Trophoblast cell (in vitro differentiated cells and primary cell): ENCODE measurements at regions not wholly inside any gene's neighbourhood (a gene's known extent, or its start where the extent isn't known, plus 50 kb on each side); places are given as distances from the start of the nearest gene placed in this dataset.
A peak's percentile ranks its signal among the peaks of the same experiment; 100 is the strongest.

Source experiments
- DNase-seq, 2 donors: peaks; one replicate each; pipeline ENCODE4 v3.0.0-alpha.2; 2016
- H2AFZ ChIP-seq: 2 replicates; pipeline ENCODE4 v1.6.1; 2013; ENCODE audit warnings: low read length, moderate library complexity, mild to moderate bottlenecking; ENCODE audit not compliant: insufficient read depth, poor library complexity
- H2AK5ac ChIP-seq: 2 replicates; pipeline ENCODE4 v1.6.1; 2013; ENCODE audit warnings: mild to moderate bottlenecking, low read length
- H2BK120ac ChIP-seq: 2 replicates; pipeline ENCODE4 v1.6.1; 2013; ENCODE audit warnings: low read length, mild to moderate bottlenecking, moderate library complexity; ENCODE audit not compliant: insufficient read depth, poor library complexity
- H2BK12ac ChIP-seq: 2 replicates; pipeline ENCODE4 v1.6.1; 2013; ENCODE audit warnings: mild to moderate bottlenecking, low read length, moderate library complexity
- H2BK5ac ChIP-seq: 2 replicates; pipeline ENCODE4 v1.6.1; 2013; ENCODE audit warnings: low read length, low read depth, moderate library complexity, mild to moderate bottlenecking; ENCODE audit not compliant: poor library complexity
- H3K14ac ChIP-seq: 2 replicates; pipeline ENCODE4 v1.6.1; 2013; ENCODE audit warnings: mild to moderate bottlenecking, low read length
- H3K18ac ChIP-seq: 2 replicates; pipeline ENCODE4 v1.6.1; 2013; ENCODE audit warnings: mild to moderate bottlenecking, low read length
- H3K23ac ChIP-seq: 2 replicates; pipeline ENCODE4 v1.6.1; 2013; ENCODE audit warnings: low read length
- H3K27ac ChIP-seq: 2 replicates; pipeline ENCODE4 v1.5.1; 2013; ENCODE audit warnings: low read depth, mild to moderate bottlenecking, inconsistent platforms, low read length, moderate library complexity
- H3K27me3 ChIP-seq: 2 replicates; pipeline ENCODE4 v1.6.1; 2013; ENCODE audit warnings: inconsistent platforms, mild to moderate bottlenecking, low read length, moderate library complexity; ENCODE audit not compliant: insufficient read depth
- H3K36me3 ChIP-seq, 2 experiments: 1 replicate in 1 of 2; 2 replicates in 1 of 2; pipeline ENCODE4 v1.6.1; 2013; ENCODE audit warnings: low read length in 2 of 2, mild to moderate bottlenecking in 2 of 2, moderate library complexity in 1 of 2; ENCODE audit not compliant: insufficient read depth in 2 of 2, control insufficient read depth in 1 of 2
- H3K4ac ChIP-seq: 2 replicates; pipeline ENCODE4 v1.6.1; 2013; ENCODE audit warnings: low read depth, mild to moderate bottlenecking, low read length, moderate library complexity
- H3K4me1 ChIP-seq, 2 experiments: 1 replicate in 1 of 2; 2 replicates in 1 of 2; pipeline ENCODE4 v1.6.1; 2013; ENCODE audit warnings: low read length in 2 of 2, mild to moderate bottlenecking in 2 of 2, moderate library complexity in 1 of 2; ENCODE audit not compliant: insufficient read depth in 2 of 2, control insufficient read depth in 1 of 2
- H3K4me2 ChIP-seq: 2 replicates; pipeline ENCODE4 v1.6.1; 2013; ENCODE audit warnings: inconsistent platforms, mild to moderate bottlenecking, low read length, moderate library complexity
- H3K4me3 ChIP-seq: 2 replicates; pipeline ENCODE4 v1.5.1; 2013; ENCODE audit warnings: mild to moderate bottlenecking, low read depth, low read length, inconsistent platforms
- H3K79me1 ChIP-seq: one replicate; pipeline ENCODE4 v1.6.1; 2013; ENCODE audit warnings: low read length
- H3K79me2 ChIP-seq: 2 replicates; pipeline ENCODE4 v1.6.1; 2013; ENCODE audit warnings: low read length, mild to moderate bottlenecking; ENCODE audit not compliant: control insufficient read depth, insufficient read depth, poor library complexity
- H3K9ac ChIP-seq: 2 replicates; pipeline ENCODE4 v1.6.1; 2013; ENCODE audit warnings: mild to moderate bottlenecking, low read length
- H3K9me3 ChIP-seq: 2 replicates; pipeline ENCODE4 v1.6.1; 2013; ENCODE audit warnings: low read depth, mild to moderate bottlenecking, control low read depth, inconsistent platforms, low read length; ENCODE audit not compliant: insufficient read depth
- H4K12ac ChIP-seq: 2 replicates; pipeline ENCODE4 v1.6.1; 2013; ENCODE audit warnings: low read depth, mild to moderate bottlenecking, low read length, moderate library complexity
- H4K8ac ChIP-seq: 2 replicates; pipeline ENCODE4 v1.6.1; 2013; ENCODE audit warnings: low read depth, mild to moderate bottlenecking, low read length, moderate library complexity
- H4K91ac ChIP-seq: one replicate; pipeline ENCODE4 v1.6.1; 2013; ENCODE audit warnings: low read depth, mild to moderate bottlenecking, low read length, moderate library complexity
- WGBS: extraction: QIAGEN DNeasy Blood & Tissue Kit; methylation state at CpG from one replicate; pipeline ENCODE4 v1.1.7; 2013; ENCODE audit warnings: missing lambda C conversion rate; ENCODE audit not compliant: insufficient read length, insufficient coverage; ENCODE audit errors: extremely low coverage; 5-methylcytosine and 5-hydroxymethylcytosine counted together

- Histone ChIP-seq H3K27me3 (no peaks in the 10 kb centered on the region), H3K36me3 (peaks cover 0 to 5% of the 10 kb centered on the region in 2 experiments), H3K9me3 (no peaks in the 10 kb centered on the region), H3K18ac (no peak overlapping the region), H2AFZ (no peak overlapping the region), H2BK12ac (no peak overlapping the region), H3K4me3 (no peak overlapping the region), H3K4ac (no peak overlapping the region), H3K4me1 (peaks cover 0 to 2% of the 10 kb centered on the region in 2 experiments), H3K27ac (no peak overlapping the region), H3K4me2 (no peak overlapping the region), H2BK120ac (no peak overlapping the region), H3K79me1 (no peaks in the 10 kb centered on the region), H4K91ac (no peak overlapping the region), H3K9ac (no peak overlapping the region), H4K8ac (no peak overlapping the region), H4K12ac (no peak overlapping the region), H3K14ac (no peak overlapping the region), H3K79me2 (no peaks in the 10 kb centered on the region), H2BK5ac (no peak overlapping the region), H2AK5ac (no peak overlapping the region), H3K23ac (no peak overlapping the region)
- no CpG with 5 or more reads among the region's 5 CpGs for WGBS
- DNase-seq: no peak
These were observed 66.3 kb upstream of the PRDX6 start for GRCh38 chr1:173410794-173411236.

- Histone ChIP-seq H4K12ac (no peak overlapping the region), H3K9me3 (peaks cover 3% of the 10 kb centered on the region), H2BK120ac (no peak overlapping the region), H2BK12ac (no peak overlapping the region), H4K8ac (no peak overlapping the region), H4K91ac (no peak overlapping the region), H2AFZ (no peak overlapping the region), H3K18ac (no peak overlapping the region), H3K79me1 (no peaks in the 10 kb centered on the region), H2BK5ac (no peak overlapping the region), H3K23ac (no peak overlapping the region), H3K9ac (no peak overlapping the region), H2AK5ac (no peak overlapping the region), H3K14ac (no peak overlapping the region), H3K27ac (no peak overlapping the region), H3K36me3 (peaks cover 0 to 8% of the 10 kb centered on the region in 2 experiments), H3K4me2 (no peak overlapping the region), H3K4me1 (no peaks in the 10 kb centered on the region), H3K27me3 (no peaks in the 10 kb centered on the region), H3K4me3 (no peak overlapping the region), H3K79me2 (no peaks in the 10 kb centered on the region), H3K4ac (no peak overlapping the region)
- peak; percentile 75 to 77 for DNase-seq
- WGBS: no CpG with 5 or more reads among the region's 17 CpGs
These were observed 65.0 kb upstream of the PRDX6 start for GRCh38 chr1:173411835-173412742.

GRCh38 chr1:173413271-173413707 lies 63.8 kb upstream of the PRDX6 start:
- Histone ChIP-seq H3K79me1 (no peaks in the 10 kb centered on the region), H2AK5ac (no peak overlapping the region), H2BK5ac (no peak overlapping the region), H3K4me2 (no peak overlapping the region), H3K23ac (no peak overlapping the region), H3K27me3 (no peaks in the 10 kb centered on the region), H4K12ac (no peak overlapping the region), H3K9ac (no peak overlapping the region), H2AFZ (no peak overlapping the region), H3K4me1 (no peaks in the 10 kb centered on the region), H3K79me2 (no peaks in the 10 kb centered on the region), H3K18ac (no peak overlapping the region), H3K4ac (no peak overlapping the region), H3K9me3 (peaks cover 3% of the 10 kb centered on the region), H2BK12ac (no peak overlapping the region), H3K36me3 (peaks cover 2 to 12% of the 10 kb centered on the region in 2 experiments), H3K4me3 (no peak overlapping the region), H3K27ac (no peak overlapping the region), H4K8ac (no peak overlapping the region), H3K14ac (no peak overlapping the region), H4K91ac (no peak overlapping the region), H2BK120ac (no peak overlapping the region)
- no CpG with 5 or more reads among the region's 7 CpGs for WGBS
- no peak for DNase-seq

GRCh38 chr1:173414136-173414535 lies 63.0 kb upstream of the PRDX6 start:
- DNase-seq: no peak
- Histone ChIP-seq H3K9me3 (peaks cover 3% of the 10 kb centered on the region), H2BK12ac (no peak overlapping the region), H2BK120ac (no peak overlapping the region), H3K14ac (no peak overlapping the region), H3K27me3 (no peaks in the 10 kb centered on the region), H3K4ac (no peak overlapping the region), H4K8ac (no peak overlapping the region), H2BK5ac (no peak overlapping the region), H2AK5ac (no peak overlapping the region), H3K9ac (no peak overlapping the region), H3K79me2 (no peaks in the 10 kb centered on the region), H2AFZ (no peak overlapping the region), H3K4me3 (no peak overlapping the region), H3K4me1 (no peaks in the 10 kb centered on the region), H3K79me1 (no peaks in the 10 kb centered on the region), H3K36me3 (peaks cover 2 to 12% of the 10 kb centered on the region in 2 experiments), H3K4me2 (no peak overlapping the region), H3K27ac (no peak overlapping the region), H4K12ac (no peak overlapping the region), H3K18ac (no peak overlapping the region), H4K91ac (no peak overlapping the region), H3K23ac (no peak overlapping the region)
- no CpG with 5 or more reads among the region's 3 CpGs for WGBS
